PC-3 (cell line): ENCODE measurements at regions not wholly inside any gene's neighbourhood (a gene's known extent, or its start where the extent isn't known, plus 50 kb on each side); places are given as distances from the start of the nearest gene placed in this dataset.

Experiments used
- ATAC-seq: fragments of 200-7000 bp; cut with Tn5 transposase; 2 replicates; pipeline ENCODE4 v1.9.1; 2020; ENCODE audit warnings: mild to moderate bottlenecking, moderate library complexity
- BruUV-seq: library from RNA; stranded (reverse); fragments of 400-500 nt; replicated peaks from 2 replicates; lab custom pipeline; 2021; lab: Mats Ljungman, UMichigan
- CTCF ChIA-PET: fragments of 300-600 bp; sonication (Branson Sonifier 250); formaldehyde crosslinking; loops from one replicate; lab custom pipeline; 2022; ENCODE audit warnings: antibody characterized with exemption; lab: Charles Lee
- POLR2A ChIA-PET: fragments of 300-600 bp; sonication (Branson Sonifier 250); formaldehyde crosslinking; loops from one replicate; lab custom pipeline; 2022; ENCODE audit warnings: antibody characterized with exemption; ENCODE audit not compliant: unreplicated experiment; lab: Charles Lee
- DNase-seq: peaks from one replicate; pipeline ENCODE4 v3.0.0-alpha.2; 2015
- H2AFZ ChIP-seq: fragments of 300-600 bp; sonication (generic); 2 replicates; pipeline ENCODE4 v1.6.0; 2016; ENCODE audit warnings: antibody characterized with exemption, low read length
- H3F3A ChIP-seq: fragments of 300-600 bp; sonication (generic); one replicate; pipeline ENCODE4 v1.6.0; 2017; ENCODE audit warnings: antibody characterized with exemption, low read length, control low read depth, mild to moderate bottlenecking; ENCODE audit not compliant: unreplicated experiment
- H3K27ac ChIP-seq: fragments of 300-600 bp; sonication (generic); 2 replicates; pipeline ENCODE4 v1.5.1; 2016; ENCODE audit warnings: mild to moderate bottlenecking, low read length
- H3K27me3 ChIP-seq: fragments of 300-600 bp; sonication (generic); 2 replicates; pipeline ENCODE4 v1.6.1; 2016; ENCODE audit warnings: low read length, mixed read lengths
- H3K36me3 ChIP-seq: fragments of 300-600 bp; sonication (generic); 2 replicates; pipeline ENCODE4 v1.6.1; 2016; ENCODE audit warnings: low read depth, mixed run types, low read length, mixed read lengths
- H3K4me1 ChIP-seq: fragments of 300-600 bp; sonication (generic); 2 replicates; pipeline ENCODE4 v1.5.1; 2016; ENCODE audit warnings: low read length; ENCODE audit not compliant: insufficient read depth
- H3K4me2 ChIP-seq: fragments of 300-600 bp; sonication (generic); 2 replicates; pipeline ENCODE4 v1.6.0; 2016; ENCODE audit warnings: low read length
- H3K4me3 ChIP-seq: fragments of 300-600 bp; sonication (generic); 2 replicates; pipeline ENCODE4 v1.5.1; 2016; ENCODE audit warnings: mild to moderate bottlenecking, low read length, mixed read lengths
- H3K79me2 ChIP-seq: fragments of 300-600 bp; sonication (generic); 2 replicates; pipeline ENCODE4 v1.6.1; 2017; ENCODE audit warnings: low read length, mixed read lengths
- H3K9ac ChIP-seq: fragments of 300-600 bp; sonication (generic); 2 replicates; pipeline ENCODE4 v1.6.0; 2016; ENCODE audit warnings: mild to moderate bottlenecking, low read length
- H3K9me2 ChIP-seq: fragments of 300-600 bp; sonication (generic); replicated peaks from 2 replicates; pipeline ENCODE4 v1.6.1; 2016; ENCODE audit warnings: mixed run types, low read length, mixed read lengths
- H3K9me3 ChIP-seq: fragments of 300-600 bp; sonication (generic); 2 replicates; pipeline ENCODE4 v1.6.1; 2016; ENCODE audit warnings: low read length, mixed read lengths
- H4K20me1 ChIP-seq: fragments of 300-600 bp; sonication (generic); 2 replicates; pipeline ENCODE4 v1.6.1; 2016; ENCODE audit warnings: low read length, mixed read lengths
- EZH2 ChIP-seq: fragments of 300-600 bp; sonication (generic); IDR thresholded peaks from one replicate; pipeline ENCODE4 v1.6.1; 2017; ENCODE audit warnings: antibody characterized with exemption, mild to moderate bottlenecking, low read length; ENCODE audit not compliant: unreplicated experiment
- EZH2phosphoT487 ChIP-seq: fragments of 300-600 bp; sonication (generic); IDR thresholded peaks from 2 replicates; pipeline ENCODE4 v1.6.1; 2018; ENCODE audit warnings: mild to moderate bottlenecking, antibody characterized with exemption, low read length, borderline replicate concordance
- intact Hi-C: fragments of 100-400 bp; cut with micrococcal nuclease; formaldehyde crosslinking; loops from 2 replicates; pipeline ENCODE4 v1.9.0; 2023
- TF ChIP-seq, protein P1 (sequence below): fragments of 300-600 bp; sonication (generic); conservative IDR thresholded peaks from 2 replicates; pipeline ENCODE4 v1.5.1; 2017; ENCODE audit warnings: antibody characterized with exemption, low read depth, mild to moderate bottlenecking, low read length

DNA sequence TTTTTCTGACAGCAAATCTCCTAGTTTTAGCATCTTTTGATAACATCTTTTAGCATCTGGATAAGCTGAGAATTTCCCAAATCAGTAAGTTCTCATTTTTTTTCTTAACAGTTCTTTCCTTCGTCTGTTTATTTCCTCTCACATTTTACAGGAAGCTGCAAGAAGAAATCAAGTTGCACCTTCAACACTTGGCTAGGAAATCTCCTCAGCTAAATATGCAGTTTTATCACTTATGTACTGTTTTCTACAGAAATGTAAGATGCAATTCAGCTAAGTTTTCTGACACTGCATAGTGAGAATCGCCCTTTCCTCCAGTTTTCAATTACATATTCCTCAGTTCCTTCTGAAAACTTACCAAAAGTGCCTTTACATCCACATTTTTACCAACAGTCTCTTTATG, 59.0 kb upstream of the MSX2 start:
- H4K20me1 ChIP-seq = no peaks in the 10 kb centered on the region
- no peak overlapping the region for H2AFZ ChIP-seq
- no peaks in the 10 kb centered on the region for H3K9me2 ChIP-seq
- H3K27ac ChIP-seq = no peak overlapping the region
- no peak overlapping the region for H3K9ac ChIP-seq
- TF ChIP-seq EZH2 = no peak
- TF ChIP-seq, protein P1, sequence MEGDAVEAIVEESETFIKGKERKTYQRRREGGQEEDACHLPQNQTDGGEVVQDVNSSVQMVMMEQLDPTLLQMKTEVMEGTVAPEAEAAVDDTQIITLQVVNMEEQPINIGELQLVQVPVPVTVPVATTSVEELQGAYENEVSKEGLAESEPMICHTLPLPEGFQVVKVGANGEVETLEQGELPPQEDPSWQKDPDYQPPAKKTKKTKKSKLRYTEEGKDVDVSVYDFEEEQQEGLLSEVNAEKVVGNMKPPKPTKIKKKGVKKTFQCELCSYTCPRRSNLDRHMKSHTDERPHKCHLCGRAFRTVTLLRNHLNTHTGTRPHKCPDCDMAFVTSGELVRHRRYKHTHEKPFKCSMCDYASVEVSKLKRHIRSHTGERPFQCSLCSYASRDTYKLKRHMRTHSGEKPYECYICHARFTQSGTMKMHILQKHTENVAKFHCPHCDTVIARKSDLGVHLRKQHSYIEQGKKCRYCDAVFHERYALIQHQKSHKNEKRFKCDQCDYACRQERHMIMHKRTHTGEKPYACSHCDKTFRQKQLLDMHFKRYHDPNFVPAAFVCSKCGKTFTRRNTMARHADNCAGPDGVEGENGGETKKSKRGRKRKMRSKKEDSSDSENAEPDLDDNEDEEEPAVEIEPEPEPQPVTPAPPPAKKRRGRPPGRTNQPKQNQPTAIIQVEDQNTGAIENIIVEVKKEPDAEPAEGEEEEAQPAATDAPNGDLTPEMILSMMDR = no peak
- TF ChIP-seq EZH2phosphoT487 = no peak
- H3K27me3 ChIP-seq = peaks cover 10% of the 10 kb centered on the region; the same call in 1 of the 2 replicates
- DNase-seq (no peak), ATAC-seq (no peak)
- CTCF ChIA-PET = no interaction called here
- POLR2A ChIA-PET = no interaction called here
- H3K4me2 ChIP-seq = no peak overlapping the region
- no peaks in the 10 kb centered on the region for H3K4me1 ChIP-seq
- no peaks in the 10 kb centered on the region for H3K36me3 ChIP-seq
- no peaks in the 10 kb centered on the region for H3F3A ChIP-seq
- H3K4me3 ChIP-seq = no peak overlapping the region
- no peaks in the 10 kb centered on the region for H3K79me2 ChIP-seq
- H3K9me3 ChIP-seq = no peaks in the 10 kb centered on the region
- intact Hi-C loops = no loop called here
- BruUV-seq = no TSS peak

DNA sequence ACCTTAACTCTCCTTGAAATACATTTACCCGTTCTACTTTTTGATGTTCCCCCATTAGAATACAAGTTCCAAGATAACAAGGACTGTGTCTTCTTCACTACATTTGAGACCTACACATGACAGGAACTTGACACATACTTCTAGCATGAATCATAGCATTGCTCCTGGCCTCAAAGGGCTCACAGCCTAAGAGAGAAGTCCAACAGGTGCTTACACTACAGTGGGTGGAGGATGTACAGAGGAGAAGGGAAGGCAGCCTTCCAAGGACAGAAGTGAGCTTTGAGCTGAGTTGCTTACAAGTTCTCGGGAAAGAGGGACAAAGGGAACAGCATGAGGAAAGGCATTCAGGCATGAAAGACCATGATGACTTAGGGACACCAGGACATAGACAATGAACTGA, 56.9 kb upstream of the MSX2 start:
- DNase-seq (peak; percentile 8), ATAC-seq (no peak)
- CTCF ChIA-PET = no interaction called here
- TF ChIP-seq, protein P1 = no peak
- TF ChIP-seq EZH2phosphoT487 (no peak), EZH2 (no peak)
- H2AFZ ChIP-seq = no peak overlapping the region
- H3K27ac ChIP-seq = no peak overlapping the region
- no TSS peak for BruUV-seq
- peaks cover 4% of the 10 kb centered on the region; the same call in 1 of the 2 replicates for H3K27me3 ChIP-seq
- H3K9ac ChIP-seq = no peak overlapping the region
- no peak overlapping the region for H3K4me3 ChIP-seq
- H3K9me3 ChIP-seq = no peaks in the 10 kb centered on the region
- no peak overlapping the region for H3K4me2 ChIP-seq
- intact Hi-C loops = no loop called here
- H3K36me3 ChIP-seq = no peaks in the 10 kb centered on the region
- no peaks in the 10 kb centered on the region for H3K79me2 ChIP-seq
- no peaks in the 10 kb centered on the region for H4K20me1 ChIP-seq
- no peaks in the 10 kb centered on the region for H3K4me1 ChIP-seq
- no peaks in the 10 kb centered on the region for H3F3A ChIP-seq
- POLR2A ChIA-PET = no interaction called here
- H3K9me2 ChIP-seq = no peaks in the 10 kb centered on the region

DNA sequence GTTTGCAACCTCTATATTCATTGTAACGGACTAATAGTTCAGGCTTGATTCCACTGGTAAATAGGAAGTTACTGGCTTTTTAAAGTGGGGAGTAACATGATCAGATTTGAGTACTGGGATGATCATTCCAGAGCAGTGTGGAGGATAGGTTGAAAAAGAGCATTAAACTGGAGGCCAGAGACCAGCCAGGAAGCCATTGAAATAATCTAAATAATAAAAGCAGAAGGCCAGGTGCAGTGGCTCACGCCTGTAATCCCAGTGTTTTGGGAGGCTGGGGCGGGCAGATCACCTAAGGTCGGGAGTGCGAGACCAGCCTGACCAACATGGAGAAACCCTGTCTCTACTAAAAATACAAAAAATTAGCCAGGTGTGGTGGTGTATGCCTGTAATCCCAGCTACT, 56.0 kb upstream of the MSX2 start:
- Histone ChIP-seq H3K9me3 (no peaks in the 10 kb centered on the region), H3F3A (no peaks in the 10 kb centered on the region), H3K79me2 (no peaks in the 10 kb centered on the region), H3K4me2 (no peak overlapping the region), H3K9ac (no peak overlapping the region), H3K27me3 (peaks cover 4% of the 10 kb centered on the region; the same call in 1 of the 2 replicates), H3K36me3 (no peaks in the 10 kb centered on the region), H4K20me1 (no peaks in the 10 kb centered on the region), H3K9me2 (no peaks in the 10 kb centered on the region), H2AFZ (no peak overlapping the region), H3K4me3 (no peak overlapping the region), H3K4me1 (no peaks in the 10 kb centered on the region), H3K27ac (no peak overlapping the region)
- POLR2A ChIA-PET = no interaction called here
- ATAC-seq (no peak), DNase-seq (no peak)
- no TSS peak for BruUV-seq
- intact Hi-C loops = no loop called here
- TF ChIP-seq, protein P1 = no peak
- no peak for TF ChIP-seq EZH2phosphoT487
- no peak for TF ChIP-seq EZH2
- CTCF ChIA-PET = no interaction called here
